ENCODE measurements at regions not wholly inside any gene's neighbourhood (a gene's known extent, or its start where the extent isn't known, plus 50 kb on each side); places are given as distances from the start of the nearest gene placed in this dataset.
A peak's percentile ranks its signal among the peaks of the same experiment; 100 is the strongest.
"Not testable (repeated sequence)": the region's sequence is repeated elsewhere in the genome, so short reads cannot be mapped to it uniquely, and the experiment has no call there.

- intact Hi-C loops (cut with DNase I; ENCODE audit: low total_unique reads) = loop anchor here (10.0 kb wide), 1 partner anchor 685 kb away; no protein-coding TSS in a partner anchor
- TF ChIP-seq POLR2A (IDR thresholded peaks at IDR 0.05) (no peak), CTCF (IDR thresholded peaks at IDR 0.05) (no peak)
- 89% methylated on average over 3 of the region's 3 CpGs for WGBS, 2 donors
- H3K4me3 ChIP-seq (ENCODE audit: low read depth, poor library complexity, severe bottlenecking) = no peak overlapping the region
- no peak for DNase-seq (ENCODE audit: low spot score in 2 of 2)
These were observed 64.4 kb upstream of the MYO3A start for GRCh38 chr10:25869609-25870008.

- WGBS, 2 donors = 73 to 74% methylated on average over 2 of the region's 2 CpGs
- intact Hi-C loops (cut with DNase I; ENCODE audit: low total_unique reads) = loop anchor here (10.0 kb wide), 1 partner anchor 680 kb away; no protein-coding TSS in a partner anchor
- not testable (repeated sequence) for DNase-seq (ENCODE audit: low spot score in 2 of 2); H3K4me3 ChIP-seq (ENCODE audit: low read depth, poor library complexity, severe bottlenecking)
These were observed 59.6 kb upstream of the MYO3A start for GRCh38 chr10:25874402-25874801.

- WGBS, 2 donors = 1 to 2% methylated on average over 7 of the region's 7 CpGs
- peak; percentile 42 to 91 for DNase-seq (ENCODE audit: low spot score in 2 of 2)
- intact Hi-C loops (cut with DNase I; ENCODE audit: low total_unique reads) = loop anchor here (10.0 kb wide), 1 partner anchor 679 kb away; no protein-coding TSS in a partner anchor
- no peak overlapping the region for H3K4me3 ChIP-seq (ENCODE audit: low read depth, poor library complexity, severe bottlenecking)
- TF ChIP-seq CTCF (IDR thresholded peaks at IDR 0.05) = no peak
- TF ChIP-seq POLR2A (IDR thresholded peaks at IDR 0.05) = no peak
These were observed 58.4 kb upstream of the MYO3A start for GRCh38 chr10:25875556-25876165.

- DNase-seq (ENCODE audit: low spot score in 2 of 2) = no peak
- no peak for TF ChIP-seq POLR2A (IDR thresholded peaks at IDR 0.05)
- TF ChIP-seq CTCF (IDR thresholded peaks at IDR 0.05) = no peak
- intact Hi-C loops (cut with DNase I; ENCODE audit: low total_unique reads) = loop anchor here (10.0 kb wide), 1 partner anchor 678 kb away; no protein-coding TSS in a partner anchor
- H3K4me3 ChIP-seq (ENCODE audit: low read depth, poor library complexity, severe bottlenecking) = no peak overlapping the region
These were observed 56.7 kb upstream of the MYO3A start for GRCh38 chr10:25877296-25877695.
